GM10266 (cell line): ENCODE measurements at regions not wholly inside any gene's neighbourhood (a gene's known extent, or its start where the extent isn't known, plus 50 kb on each side); places are given as distances from the start of the nearest gene placed in this dataset.

Experiments
- DNase-seq: peaks from one replicate; pipeline ENCODE4 v3.0.0; 2012; ENCODE audit errors: extremely low spot score
- CTCF ChIP-seq: IDR thresholded peaks from 2 replicates; pipeline ENCODE4 v1.5.1; 2012; ENCODE audit warnings: mild to moderate bottlenecking, low read depth; ENCODE audit not compliant: control insufficient read depth, insufficient read depth; ENCODE audit errors: missing control alignments

GRCh38 chr1:87173231-87173630 lies 155.4 kb upstream of the LMO4 start:
- no peak for TF ChIP-seq CTCF
- DNase-seq = no peak

GRCh38 chr1:87174724-87175245 lies 153.9 kb upstream of the LMO4 start:
- no peak for DNase-seq
- TF ChIP-seq CTCF = no peak

- TF ChIP-seq CTCF = no peak
- DNase-seq = no peak
Measured at GRCh38 chr1:87176087-87176486, 152.6 kb upstream of the LMO4 start.

GRCh38 chr1:87176514-87176913 lies 152.2 kb upstream of the LMO4 start:
- TF ChIP-seq CTCF = no peak
- no peak for DNase-seq

GRCh38 chr1:87178441-87178840 lies 150.2 kb upstream of the LMO4 start:
- no peak for TF ChIP-seq CTCF
- no peak for DNase-seq

- no peak for DNase-seq
- no peak for TF ChIP-seq CTCF
Measured at GRCh38 chr1:87179076-87179810, 149.4 kb upstream of the LMO4 start.

- TF ChIP-seq CTCF = no peak
- DNase-seq = no peak
Measured at GRCh38 chr1:87179851-87180519, 148.7 kb upstream of the LMO4 start.
